Left forelimb (tissue), 1 donor: ENCODE measurements at regions not wholly inside any gene's neighbourhood (a gene's known extent, or its start where the extent isn't known, plus 50 kb on each side); places are given as distances from the start of the nearest gene placed in this dataset.

ENCODE experiments used
- DNase-seq: peaks from one replicate; pipeline ENCODE4 v3.0.0-alpha.2; 2018; ENCODE audit warnings: low spot score

DNA sequence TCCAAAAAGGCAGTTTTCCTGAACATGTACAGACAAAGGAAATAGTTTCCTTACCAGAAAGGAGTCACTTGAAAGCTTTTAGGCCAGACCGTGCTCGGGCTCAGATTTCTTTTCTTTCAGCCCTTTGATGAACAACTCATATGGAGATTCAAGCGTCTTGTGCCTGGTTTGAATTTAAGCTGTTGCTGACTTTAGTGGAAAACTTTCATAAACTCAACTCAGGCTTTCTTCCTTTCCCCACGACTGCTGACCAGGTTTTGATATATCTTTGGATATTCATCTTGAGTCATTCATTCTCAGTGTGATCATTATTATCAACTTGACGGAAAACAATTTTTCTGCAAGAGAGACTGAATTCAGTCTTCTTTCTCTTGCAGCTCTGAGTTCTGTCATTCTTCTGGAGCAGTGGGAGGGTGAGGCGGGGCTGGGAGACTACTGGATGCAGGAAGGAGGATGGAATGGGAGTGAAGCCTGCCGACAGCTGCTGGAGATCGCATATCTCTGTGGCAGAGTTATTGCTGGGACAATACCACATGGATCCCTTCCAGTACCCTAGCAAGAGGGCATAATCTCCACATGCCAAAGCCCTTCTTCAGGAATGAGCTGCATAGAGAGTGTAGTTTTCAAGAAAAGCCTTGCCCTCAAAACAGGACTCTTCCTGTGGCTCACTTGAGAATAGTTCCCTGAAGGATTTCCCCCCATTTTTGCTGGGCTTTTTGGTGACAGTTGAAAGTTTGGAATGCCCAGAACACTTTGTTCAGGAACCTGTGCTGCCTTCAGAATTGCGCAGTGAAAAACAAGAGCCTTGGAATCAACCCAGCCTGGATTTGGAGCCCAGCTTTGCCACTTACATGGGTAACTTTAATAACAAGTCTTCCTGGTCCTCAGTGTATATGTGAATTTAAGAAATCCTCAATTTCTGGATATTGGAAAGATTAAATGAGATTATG is 364.4 kb downstream of the ZNF521 start:
- DNase-seq, result peak; percentile 78

DNA sequence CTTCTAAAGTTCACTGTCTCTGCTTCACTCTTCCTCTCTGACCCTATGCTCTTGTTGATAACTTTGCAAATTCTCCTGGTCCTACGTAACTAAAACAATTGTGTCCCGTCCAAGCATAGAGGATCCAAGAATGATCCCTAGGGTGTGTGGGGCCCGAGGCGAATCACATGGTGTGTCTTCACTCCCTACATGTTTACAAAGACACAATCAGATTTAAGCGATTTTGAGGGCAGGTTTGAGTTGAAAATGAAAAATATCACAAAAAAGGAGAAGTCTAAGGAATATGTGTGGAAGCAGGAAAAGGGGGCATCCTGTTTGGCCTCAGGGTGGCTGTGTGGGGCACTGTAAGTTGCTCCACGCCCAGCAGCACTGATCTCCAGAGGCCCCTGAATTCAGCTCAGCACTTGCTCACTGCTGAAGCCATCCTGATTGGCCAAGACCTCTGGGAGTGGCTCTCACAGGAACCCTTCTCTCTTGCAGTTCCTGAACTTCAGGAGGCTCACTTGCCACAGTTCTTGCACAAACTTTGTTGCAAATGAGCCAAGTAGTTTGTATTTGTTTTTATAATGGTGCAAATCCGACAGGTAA is 363.6 kb downstream of the ZNF521 start:
- DNase-seq, result no peak

DNA sequence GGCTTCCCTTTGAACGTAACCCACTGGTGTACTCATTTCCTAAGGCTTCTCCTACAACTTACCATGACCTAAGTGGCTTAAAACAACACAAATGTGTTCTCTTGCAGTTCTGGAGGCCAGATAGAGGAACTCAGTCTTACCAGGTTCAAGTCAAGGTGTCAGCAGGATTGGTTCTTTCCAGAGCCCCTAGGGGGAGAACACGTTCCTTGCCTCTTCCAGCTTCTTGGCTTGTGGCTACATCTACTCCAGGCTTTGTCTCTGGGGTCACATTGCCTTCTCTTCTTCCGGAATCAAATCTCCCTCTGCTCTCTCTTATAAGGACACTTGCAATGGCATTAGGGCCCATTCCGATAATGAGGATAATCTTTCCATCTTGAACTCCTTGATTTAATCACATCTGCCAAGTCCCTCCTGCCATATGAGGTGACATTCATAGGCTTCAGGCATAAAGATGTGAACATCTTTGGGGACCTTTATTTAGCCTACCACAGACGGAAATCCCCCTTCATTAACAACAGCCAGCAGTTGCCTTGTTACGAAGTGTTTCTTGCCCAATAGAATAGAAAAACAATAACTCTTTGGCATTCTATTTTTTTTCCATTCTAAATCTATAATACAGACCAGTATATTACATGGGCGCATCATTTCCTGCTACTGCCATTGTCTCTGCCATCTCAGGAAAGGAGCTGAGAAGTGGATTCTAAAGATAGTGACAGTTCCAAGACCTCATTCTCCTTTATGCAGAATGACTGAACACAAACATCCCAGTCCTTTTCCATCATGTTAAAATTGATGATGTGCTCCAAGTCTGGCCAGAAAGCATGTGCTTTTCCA is 362.0 kb downstream of the ZNF521 start:
- DNase-seq, result no peak

DNA sequence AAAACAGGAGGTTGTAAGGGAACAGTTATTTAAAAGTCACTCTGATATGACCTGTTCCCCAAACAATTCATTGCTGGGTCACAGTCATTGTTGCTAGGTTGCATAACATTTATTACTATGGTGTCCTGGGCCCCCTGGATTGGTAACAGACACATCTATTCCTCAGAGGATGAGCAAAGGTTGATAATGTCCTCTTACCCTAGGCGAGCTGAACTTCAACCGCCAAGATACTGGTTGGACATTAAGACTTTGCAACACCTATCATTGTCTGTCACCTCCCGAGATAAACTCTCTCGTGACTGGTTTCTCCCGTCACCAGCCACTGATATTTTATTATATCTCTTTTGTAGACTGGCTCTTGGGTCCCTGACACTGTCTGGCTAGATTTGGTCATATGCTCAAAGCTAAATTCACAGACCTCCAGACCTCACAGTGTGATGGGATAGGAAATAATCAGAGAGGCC is 361.3 kb downstream of the ZNF521 start:
- DNase-seq, result no peak

DNA sequence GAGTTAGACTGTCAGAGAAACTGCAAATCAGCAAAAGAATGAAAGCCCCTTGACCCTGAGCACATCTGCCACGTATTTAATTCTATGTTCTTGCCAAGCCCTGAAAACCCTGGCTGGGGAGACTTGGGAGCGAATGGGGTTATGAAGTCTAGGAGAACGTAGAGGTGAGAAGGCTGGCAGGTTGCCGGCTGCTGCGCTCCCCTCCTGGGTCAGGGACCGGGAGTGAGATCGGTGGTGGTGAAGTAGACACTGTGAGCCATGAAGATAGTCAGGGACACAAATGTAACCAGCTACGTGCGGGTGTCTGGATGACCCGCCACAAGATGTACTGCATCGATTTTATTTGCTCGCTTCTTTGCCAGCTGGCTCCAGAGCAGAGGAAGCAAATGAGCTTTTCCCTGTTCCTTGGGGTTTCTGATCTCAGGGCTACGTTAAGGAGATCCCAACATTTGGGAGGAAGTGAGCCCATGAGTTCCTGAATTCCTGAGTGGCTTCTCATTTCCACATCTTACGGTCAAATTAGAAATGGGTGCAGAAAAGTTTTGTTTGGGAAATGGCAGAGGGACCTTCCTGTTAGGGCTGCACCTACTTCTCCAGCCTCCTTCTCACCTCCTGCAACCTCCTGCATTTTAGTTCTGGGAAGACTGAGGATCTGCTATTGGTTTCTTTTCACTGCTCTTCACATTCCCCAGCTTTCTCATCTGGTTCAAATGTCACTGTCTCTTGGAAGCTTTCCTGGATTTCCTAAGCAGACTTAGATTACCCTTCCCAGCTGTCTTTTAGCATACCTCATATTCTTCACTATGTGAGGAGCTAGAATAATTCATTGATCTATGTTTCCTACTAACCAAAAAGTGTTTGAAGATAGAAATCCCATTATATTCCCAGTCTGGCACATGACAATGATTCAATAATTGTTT is 360.6 kb downstream of the ZNF521 start:
- DNase-seq, result peak; percentile 77

DNA sequence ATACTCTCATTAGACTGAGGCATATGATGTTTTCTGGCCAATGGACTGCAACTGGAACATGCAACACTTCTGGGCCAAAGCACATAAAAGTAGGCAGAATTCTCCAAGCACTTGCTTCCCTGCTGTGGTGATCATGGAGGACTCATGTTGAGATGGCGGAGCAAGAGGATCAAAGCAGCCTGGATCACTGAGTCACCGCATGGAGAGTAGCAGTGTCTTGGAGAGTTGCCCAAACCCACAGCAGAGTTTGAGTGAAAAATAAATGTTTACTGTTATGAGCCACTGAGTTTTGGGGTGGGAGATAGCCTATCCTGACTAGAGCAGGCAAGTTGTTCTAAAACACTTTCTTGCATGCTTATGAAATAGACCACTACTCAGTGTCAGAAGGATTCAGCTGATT is 359.5 kb downstream of the ZNF521 start:
- DNase-seq, result no peak

DNA sequence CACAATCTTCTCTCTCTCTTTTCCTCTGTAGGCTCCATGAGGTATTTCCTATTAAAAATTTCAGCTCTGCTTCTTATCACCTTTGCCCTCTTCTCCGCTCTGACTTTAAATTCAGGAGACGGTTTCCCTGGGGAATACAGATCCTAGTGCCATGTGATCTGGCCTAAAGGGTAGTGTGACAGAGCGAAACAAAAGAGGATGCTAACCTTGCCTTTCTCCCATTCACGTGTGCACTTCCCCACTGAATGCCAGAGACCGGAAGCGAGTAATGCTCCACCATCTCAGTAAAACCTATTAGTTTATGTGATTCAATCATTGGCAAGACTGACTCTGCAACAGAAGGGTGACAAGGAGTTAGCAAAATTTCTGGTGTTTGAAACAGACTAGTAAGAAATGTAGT is 358.3 kb downstream of the ZNF521 start:
- DNase-seq, result no peak

DNA sequence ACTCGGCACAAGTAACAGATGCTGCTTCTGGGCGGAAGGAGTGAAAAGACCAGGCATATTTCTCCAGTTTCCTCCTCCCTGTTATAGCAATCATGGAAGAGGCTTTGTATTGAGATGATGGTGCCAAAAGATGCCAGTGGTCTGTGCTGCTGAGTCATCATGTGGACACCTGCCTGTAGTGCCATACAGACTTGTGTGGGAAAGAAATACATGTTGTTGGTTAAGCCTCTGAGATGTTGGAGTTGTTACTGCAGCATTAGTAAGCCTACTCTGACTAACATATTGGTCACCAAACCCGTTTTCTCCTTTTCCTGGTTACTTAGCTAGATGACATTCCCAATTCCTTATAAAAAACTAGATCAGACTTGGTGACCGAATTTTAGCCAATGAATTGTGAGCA is 356.9 kb downstream of the ZNF521 start:
- no peak for DNase-seq

DNA sequence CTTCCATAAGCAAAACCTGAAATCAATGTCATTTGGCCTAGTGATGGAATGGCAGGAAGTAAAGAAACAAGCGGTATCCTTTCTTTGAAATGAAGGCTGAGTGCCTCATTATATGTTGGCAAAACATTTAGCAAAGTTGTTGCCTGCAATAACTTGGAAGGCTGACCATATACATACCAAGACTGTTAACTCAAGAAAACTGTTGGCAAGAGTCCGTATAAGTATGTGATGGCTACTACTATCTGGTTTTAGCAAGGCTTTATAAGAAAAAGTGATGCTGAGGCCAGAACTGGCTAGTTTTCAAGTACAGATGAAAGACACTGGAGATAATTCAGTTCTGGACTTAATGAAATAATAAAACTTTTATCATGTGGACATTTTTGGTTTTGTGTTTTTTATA is 356.2 kb downstream of the ZNF521 start:
- no peak for DNase-seq

DNA sequence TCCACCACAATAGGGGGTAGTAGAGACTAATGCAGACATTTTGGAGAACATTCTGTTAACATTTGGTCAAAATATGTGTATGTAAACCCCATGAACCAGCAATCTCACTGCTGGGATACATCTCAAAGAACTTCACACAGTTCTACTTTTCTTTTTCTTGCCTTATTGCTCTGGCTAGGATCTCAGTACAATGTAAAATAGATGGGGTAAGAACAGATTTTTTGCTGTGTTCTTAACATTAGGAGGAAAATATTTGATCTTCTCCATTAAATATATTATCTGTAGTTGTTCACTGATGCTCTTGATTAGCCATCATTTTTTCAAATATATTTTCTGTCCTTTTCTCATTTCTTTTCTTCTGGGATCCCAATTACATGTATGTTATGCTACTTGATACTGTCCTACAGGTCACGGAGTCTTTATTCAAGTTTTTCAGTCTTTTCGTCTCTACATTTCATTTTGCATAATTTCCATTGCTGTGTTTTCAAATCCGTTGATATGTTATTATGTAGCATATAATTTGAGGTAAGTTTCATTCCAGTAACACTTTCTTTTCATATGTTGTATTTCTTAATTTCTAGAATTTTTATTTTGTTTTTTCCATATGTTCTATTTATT is 352.2 kb downstream of the ZNF521 start:
- DNase-seq, result no peak

DNA sequence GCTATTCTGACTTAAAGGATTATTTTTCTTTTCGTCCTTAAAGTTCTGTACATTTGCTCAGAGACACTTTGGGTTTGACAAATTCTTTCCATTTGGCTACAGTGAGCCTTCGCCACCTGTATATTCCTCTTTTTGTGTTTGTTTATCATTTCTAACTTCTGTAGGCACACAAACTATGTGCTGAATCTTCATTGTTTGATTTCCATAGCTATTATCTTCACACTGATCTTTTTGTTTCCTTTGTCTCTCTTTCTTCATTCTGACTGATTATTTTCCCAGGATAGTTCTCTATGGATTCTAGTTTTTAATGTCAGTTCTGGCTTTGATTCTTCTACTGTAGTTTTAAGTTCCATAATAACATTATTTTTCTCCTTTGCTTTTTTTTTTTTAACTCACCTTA is 350.2 kb downstream of the ZNF521 start:
- no peak for DNase-seq

DNA sequence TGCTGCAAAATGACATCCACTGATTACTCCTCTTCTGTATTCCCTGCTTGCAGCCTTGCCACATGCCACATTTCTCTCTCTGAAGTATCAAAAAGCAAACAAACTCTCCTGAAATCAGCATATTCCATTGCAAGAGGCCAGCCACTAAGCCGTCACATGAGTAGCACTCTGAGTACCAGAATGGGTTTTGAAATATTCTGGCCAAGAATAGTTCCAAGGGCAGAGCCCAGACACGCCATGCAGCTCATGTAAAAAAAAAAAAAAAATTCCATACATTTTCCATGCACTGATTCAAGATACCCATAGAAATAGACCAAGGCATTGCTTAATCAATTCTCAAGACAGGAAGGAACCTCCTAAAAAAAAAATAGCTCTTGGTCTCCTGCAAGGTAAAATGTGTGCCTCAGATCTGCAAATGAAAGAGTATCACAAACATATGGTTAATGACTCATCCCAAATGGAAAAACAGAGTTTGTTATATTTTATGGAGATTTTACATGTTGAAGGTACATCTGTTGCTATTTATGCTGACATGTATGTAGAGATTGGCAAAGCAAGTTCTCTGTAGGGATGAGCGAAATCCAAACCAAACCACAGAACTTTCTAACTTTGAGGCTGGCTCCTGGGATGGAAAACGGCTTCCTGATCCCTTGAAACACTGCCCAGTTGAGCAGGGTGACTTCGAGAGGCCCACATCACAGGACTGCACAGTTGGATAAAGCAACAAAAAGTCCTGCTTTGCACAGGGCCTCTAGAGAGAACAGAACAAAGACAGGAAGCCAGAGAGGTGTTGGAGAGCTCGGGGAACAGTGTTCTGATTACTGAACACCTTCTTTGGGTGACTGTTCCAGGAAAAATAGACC is 346.2 kb downstream of the ZNF521 start:
- DNase-seq, result peak; percentile 73

DNA sequence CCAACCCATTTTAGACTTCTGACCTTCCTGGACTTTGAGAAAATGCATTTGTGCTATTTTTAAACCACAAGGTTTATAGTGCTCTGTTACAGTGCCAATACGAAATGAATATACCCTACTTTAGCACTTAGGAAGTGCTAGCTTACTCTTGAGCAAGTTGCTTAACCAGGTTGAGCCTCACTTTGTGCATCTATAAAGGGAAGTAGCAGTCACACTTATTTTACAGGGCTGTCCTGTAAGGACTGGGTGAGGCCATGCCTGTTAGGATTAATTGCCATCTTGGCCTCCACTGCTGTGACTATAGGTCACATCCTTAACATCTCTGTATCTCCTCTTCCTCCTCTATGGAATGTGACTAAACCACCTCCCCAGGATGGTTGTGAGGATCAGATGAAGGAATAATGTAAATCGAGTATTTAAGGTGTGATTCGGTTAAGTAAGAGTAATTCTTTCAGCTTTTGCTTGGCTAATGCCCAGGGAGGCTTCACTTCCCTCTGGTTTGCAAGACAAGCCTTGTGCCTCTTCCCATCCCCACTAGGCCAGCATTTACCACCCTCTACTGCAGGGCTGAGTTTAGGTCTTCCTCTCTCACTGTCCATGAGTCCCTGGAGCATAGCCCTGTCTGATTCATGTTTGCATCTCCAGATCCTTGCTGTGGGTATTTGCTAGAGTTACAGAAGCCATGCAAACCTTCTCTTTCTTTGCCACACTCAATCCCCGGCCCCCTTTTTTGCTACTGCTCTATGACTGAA is 341.2 kb downstream of the ZNF521 start:
- DNase-seq, result no peak
